GM18517 (cell line): ENCODE measurements at regions not wholly inside any gene's neighbourhood (a gene's known extent, or its start where the extent isn't known, plus 50 kb on each side); places are given as distances from the start of the nearest gene placed in this dataset.

Source experiments
- ATAC-seq: cut with Tn5 transposase; IDR thresholded peaks from one replicate; pipeline ENCODE4 v1.9.1; 2021; ENCODE audit warnings: mild to moderate bottlenecking, moderate library complexity; ENCODE audit not compliant: unreplicated experiment

DNA sequence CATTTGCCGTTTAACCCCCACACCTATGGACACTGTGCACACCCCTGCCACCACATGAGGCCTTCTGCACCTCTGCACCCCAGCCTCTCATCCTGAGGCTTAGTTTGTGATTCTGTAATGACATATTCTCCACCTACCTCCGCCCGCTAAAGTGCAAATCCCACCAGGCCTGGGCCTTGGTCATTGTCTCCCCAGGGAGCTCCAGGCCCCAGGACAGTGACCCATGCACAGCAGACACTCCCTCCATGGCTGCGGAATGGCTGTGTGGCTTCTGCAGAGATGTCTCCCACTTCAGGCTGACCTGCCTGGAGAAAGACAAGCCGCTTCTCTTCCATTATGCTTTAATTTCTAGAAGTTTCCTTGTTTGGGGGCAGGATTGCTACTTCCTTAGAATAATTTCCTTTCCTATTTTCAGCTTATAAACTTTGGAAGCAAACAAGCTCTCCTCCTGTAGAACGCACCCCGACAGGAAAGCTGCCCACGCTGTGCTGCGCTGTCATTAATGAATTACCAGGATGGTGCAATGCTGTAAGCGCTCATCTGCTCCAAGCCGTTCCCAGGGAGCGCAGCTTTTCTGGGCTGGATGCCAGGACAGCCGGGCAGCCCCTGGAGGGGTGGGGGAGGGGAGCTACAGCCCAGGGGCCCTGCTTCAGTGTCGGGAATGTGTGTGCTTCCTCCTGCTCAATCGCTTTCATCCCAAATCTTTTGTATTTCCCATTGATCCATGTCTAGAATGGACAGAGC, 618.0 kb downstream of the BRD1 start:
- ATAC-seq, result no peak

DNA sequence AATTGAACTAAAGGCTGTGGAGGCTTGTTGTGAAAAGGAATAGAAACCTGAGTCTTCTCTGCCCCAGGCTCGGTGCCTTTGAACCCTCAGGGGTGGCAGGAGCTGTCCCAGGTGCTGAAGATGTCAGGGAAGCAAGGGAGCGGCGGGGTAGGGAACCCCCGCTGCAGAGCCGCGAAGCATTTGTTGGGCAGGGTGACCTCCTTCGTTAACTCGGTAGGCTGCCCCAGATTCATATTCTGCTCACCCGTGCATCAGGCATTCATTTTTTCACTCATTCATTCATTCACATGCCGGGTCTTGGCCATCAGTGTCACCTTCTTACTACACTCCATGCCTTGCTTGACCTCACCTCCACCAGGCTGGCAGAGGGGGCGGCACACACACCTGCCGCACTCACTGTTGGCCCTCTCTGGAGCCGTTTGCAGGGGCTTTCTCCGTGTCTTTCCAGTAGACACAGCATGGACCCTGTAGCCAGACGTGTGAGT, 618.9 kb downstream of the BRD1 start:
- no peak for ATAC-seq

DNA sequence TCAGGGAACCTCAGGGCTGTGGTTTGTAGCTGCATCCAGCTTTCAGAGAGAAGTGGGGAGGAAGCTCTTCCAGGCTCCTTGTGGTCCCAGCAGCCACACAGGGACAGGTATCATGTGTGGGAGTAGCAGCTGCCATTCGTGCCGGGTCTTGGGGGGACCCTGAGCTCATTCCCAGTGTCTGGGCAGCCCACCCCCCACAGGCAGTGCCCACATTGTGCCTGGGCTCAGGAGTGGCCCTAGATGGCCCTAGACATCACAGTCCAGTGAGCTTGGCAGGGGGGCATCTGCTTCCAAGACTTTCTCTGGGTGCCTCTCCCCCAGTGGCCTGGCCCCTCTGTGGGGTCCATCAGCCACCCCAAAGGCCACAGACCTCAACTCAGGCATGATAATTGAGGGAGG, 619.7 kb downstream of the BRD1 start:
- ATAC-seq, result no peak

DNA sequence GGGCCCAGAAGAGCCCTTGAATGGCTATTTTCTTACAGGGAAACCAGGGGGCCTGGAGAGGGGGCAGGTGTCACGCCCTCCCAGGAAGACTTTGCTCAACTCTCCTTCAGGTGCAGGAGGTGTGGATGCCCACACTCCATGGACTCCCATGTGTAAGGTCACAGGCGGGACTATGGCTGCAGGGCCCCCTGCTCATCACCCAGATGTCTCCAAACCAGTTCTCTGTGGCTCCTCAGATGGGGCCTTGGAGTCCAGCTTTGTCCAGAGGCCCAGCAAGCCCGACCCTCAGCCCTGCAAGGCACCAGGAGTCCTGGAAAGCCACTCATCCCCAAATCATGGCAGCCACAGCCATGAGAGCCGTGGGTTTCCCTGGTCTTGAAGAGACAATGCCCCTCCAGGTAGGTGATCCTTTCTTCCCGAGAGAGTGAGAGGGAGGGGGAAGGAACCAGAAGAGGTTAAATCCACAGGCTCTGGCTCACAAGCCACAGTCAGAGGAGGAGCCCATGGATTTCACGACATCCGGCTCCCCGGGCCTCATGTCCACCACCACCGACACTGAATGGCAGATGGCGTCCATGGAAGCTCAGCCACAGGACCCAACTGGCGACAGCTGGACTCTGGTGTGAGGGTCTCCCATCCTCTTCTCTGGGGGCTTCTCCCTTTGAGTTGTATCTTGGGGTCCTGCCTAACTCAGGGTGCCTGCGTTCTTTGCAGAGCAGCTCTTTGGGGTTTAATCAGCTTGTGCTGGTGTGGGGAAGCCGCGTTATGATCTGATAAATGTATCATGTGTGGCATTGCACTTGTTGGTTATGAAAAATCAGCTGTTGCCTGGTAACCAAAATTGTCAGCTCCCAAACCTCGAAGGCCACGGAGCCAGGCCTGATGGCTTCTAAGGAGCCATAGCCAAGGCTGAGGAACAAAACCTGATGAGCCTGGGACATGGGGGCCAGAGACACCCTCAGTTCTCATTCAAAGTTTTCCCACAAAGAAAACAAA, 620.4 kb downstream of the BRD1 start:
- no peak for ATAC-seq

DNA sequence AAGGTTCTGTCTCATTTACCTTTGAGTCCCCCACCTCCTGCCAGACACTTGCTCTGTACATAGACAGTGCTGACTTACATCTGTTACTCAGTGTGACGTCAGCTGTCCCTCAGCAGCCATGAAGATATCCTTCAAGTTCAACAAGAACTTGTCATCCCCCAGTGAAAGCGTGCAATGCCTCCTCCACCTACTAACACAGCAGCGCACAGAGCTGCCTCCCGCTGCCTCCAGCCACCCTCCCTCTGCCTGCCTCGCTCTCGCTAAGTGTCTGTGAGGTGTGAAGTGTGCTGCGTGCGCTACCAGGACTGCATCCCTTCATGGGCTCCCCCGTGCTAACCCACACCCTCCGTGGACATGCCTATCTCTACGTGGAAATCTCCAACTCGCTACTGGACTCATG, 621.4 kb downstream of the BRD1 start:
- no peak for ATAC-seq

DNA sequence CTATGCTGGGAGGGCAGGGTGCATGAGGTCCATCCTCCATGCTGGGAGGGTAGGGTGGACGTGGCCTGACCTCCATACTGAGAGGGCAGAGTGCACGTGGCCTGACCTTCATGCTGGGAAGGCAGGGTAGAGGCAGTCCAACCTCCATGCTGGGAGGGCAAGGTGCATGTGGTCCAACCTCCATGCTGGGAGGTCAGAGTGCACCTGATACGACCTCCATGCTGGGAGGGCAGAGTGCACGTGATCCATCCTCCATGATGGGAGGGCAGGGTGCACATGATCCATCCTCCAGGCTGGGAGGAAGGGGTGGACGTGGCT, 622.2 kb downstream of the BRD1 start:
- no peak for ATAC-seq

DNA sequence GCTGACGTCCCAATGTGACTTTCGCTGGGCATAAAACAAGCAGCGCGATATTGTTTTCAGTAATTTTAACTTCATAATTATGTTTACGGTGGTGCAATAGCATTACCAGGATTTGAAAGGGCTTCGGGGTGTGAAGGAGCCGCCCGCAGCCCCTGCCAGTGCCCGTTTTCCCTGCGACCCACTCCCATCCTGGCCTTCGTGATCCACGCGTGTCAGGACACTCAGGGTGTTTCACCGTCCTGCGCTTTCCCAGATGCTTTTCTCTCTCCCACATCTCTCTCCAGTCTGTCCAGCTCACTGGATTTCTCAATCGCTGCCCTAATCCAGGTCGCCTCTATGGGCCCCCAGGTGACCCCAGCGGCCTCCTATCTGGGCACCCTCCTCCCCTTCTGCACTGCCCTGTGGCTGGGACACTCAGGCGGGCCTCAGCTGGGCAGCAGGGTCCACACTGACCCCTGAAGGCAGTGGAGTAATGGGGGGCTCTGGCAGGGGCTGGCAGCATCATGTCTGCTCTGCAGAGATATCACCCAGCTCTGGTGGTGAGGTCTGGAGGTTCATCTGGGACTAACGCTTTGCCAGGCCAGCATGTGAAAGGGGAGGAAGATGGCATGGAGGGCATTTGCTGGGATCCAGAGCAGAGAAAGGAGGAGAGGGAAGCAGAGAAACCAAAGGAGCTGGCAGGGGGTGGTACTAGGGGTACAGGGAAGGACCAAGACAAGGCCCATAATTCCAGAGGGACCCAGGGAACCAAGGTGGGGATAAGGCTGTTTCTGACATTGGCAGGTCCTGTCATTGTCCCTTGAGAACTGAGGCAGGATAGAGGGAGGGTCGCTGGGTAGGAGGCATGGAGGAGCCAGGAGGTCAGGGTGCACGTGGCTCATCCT, 622.8 kb downstream of the BRD1 start:
- ATAC-seq, result no peak

DNA sequence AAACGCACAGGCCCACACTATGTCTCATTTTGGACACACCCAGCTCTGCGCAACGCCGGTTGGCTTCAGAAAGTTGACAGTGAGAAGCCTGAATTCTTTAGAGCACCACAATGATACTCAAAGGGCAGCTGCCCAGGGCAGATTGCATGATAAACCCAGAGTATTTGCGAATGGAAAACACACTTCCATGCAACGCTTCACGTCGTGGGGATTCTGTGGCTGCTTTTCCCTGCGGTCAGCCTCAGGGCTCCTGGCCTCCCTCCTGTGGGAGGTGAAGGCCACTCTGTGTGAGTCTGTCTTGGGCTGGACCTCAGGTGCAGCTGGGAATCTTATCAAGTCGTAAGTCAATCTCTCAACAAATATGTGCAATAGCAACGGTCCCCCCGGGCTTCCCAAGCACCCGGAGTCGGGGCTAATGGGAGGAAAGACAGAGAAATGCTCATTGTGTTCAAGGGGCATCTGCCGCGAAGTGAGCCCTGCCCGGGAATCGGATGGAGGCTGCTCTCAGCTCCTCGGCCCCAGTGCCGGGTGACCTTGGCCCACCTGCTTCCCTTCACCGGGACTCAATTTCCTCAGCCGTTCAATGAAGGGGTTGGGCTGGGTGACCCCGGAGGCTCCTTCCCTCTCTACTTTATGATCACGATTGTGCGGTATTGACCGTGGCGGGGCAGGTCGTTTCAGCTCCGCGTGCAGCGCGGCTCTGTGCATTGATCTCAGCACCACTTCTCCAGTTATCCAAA, 623.6 kb downstream of the BRD1 start:
- no peak for ATAC-seq

DNA sequence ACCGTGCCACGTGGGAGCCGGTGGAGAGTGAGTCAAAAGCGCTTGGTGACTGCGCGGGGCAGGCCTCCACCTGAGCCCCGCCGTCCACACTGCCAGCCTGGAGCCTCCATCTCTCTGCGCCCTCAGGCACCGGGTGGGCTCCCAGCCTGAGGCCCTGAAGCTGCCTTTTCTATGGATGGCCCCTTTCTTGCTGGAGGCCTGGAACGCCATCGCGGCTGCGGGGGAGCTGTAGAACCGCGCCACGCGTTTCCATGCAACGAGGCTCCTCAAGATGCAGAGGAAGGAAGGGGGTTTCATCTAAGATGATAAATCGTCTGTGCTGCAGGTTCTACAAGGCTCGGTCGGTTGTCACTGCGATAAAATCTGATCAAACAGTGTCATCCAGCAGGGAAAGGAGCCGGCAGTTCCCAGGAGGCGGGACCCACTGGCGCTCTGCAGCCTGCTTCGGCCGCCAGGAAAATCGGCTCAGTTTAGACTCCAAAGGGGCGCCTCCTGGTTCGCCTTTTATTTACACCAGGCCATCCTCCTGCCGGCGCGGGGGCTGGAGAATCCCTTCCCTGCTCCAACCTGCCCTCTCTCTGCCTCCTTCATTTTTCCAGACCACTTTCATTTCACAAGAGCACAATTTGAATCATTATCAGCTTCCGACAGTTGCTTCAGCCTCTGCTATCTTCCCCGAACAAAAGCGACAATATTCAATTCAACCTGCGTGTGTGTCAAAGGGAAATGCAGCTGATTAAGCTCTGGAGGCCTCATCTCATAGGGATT, 624.4 kb downstream of the BRD1 start:
- ATAC-seq, result no peak

DNA sequence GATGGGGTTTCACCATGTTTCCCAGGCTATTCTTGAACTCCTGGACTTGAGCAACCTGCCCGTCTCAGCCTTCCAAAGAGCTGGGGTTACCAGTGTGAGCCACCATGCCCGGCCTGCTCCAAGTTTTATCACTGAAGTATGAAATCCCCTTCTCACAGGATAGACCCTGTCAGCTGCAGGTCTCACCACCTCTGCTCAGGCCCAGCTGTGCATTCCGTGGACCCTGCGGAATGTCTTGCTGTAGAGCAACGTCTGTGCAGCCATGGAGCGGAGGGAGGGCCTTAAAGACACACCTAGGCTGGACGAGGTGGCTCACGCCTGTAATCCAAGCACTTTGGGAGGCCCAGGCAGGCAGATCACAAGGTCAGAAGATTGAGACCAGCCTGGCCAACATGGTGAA, 625.4 kb downstream of the BRD1 start:
- ATAC-seq, result no peak

DNA sequence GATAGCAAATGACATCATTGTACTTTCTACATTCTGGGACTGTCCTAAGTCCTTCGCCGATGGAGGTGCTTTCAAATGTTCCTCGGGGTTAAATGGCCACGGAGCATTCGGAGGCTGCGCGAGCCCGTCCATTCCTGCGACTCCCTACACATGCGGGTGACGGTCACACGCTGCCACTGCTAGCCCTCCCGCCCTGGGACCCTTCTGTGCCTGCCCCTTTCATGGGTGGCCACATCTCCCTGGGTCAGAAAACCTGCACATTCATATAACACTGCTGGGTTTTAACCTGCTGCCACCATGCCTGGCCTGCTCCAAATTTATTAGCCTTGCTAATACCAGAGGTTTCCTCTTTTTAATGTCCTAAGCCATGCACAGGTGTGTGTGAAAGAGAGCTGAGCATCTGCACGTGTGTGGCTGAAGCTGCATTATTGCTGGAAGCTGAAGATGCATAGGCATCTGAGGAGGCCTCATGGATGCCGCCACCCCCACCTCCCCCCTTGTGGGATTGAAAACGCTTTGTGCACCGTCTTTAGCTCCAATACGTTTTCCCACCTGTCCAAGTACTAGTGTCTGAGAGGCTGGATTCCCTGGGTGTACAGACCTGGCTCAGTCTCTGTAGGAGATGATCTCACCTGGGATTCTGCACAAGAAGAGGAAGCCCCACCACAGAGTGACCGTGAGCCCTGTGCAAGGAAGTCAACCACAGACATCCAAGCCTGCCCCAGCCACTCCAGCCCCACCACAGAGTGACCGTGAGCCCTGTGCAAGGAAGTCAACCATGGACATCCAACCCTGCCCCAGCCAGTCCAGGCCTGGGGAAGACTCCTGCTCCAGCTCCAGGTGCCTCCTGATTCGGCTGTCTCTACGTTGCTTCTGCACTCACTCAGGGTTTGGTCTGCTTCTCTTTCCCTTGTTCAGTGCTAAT, 626.4 kb downstream of the BRD1 start:
- ATAC-seq, result no peak

DNA sequence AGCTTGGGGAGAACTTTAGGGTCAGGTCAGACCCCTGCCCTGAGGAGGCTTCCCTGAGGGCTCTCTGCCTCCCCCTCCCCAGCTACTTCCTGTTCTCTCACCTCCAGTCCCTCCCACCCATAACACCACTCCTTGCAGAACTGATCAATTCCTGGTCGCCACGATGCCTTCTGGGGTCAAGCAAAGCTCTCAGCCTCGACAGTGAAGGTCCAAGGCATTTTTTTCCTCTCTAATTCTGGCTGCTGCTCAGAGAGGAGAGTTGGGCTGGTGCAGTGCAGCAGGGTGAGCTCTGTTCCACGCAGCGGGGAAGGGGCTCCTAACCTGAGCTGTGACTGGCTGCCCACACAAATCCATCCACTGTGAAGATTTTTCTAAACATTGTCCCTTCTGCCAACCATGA, 628.4 kb downstream of the BRD1 start:
- ATAC-seq, result no peak

DNA sequence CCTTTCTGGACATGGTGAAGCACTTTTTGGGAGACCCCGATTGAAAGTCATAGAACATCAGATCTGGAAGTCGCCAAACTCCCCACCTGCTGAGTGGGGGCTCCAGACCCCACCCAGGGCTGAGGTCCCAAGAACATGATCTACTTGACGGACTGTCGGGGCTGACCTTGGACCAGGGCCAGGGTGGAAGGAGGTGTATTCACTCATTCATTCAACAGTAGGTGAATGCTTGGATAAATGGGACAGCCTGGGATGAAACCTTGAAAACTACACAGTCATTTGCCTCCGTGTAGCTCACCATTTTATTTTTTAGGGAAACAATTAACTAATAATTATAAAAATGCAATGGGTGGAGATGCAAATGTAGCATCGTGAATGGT, 629.0 kb downstream of the BRD1 start:
- no peak for ATAC-seq

DNA sequence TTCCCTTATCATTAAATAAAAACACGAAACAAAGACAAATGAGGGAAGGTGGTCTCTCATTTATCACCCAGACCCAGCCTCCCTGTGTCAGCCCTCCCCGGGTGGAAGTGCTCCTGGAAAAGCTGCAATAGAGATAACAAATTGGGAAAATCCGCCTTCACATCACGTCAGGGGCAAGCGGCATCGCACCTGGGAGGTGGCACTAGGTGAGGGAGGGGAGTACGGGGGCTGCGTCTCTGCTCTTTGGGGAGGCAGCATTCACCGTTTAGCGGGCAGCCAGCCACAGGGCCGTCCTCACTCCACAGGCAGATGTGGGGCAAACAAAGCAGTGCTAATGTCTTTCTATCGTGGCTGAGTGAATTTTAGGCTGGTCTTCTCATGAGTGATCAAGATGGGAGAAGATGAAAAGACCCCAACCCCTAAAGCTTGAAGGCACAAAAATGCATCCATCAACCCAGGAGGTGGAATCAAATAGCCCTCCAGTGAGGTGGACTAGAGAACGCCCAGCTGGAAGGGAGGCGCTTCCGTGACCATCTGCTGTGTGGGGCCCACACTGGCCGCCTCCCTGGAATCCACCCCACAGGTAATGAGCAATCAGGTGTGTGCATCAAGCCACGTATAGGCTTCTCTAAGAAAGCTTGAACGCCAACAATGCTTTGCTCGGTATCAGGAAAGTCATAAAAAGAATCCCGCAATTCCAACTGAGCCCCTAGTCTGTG, 629.5 kb downstream of the BRD1 start:
- no peak for ATAC-seq

DNA sequence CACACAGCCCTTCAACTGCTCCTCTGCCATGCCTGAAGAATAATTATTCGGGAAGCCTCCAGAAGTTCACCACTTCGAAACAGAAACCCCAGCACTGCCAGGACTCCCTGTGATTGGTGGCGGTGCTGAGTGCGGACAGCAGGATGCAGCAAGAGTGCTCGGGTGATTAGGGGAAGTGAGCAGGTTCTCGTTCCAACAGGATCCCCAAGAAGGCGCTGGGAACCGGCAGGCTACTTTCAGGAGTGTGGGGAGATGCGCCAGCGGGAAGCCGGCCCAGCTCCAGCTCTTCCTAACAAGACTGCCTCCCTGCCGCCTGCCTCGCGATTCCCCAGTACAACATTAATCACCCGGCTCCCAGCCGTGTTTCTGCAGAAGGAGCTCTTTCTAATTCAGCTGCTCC, 630.2 kb downstream of the BRD1 start:
- ATAC-seq, result no peak

DNA sequence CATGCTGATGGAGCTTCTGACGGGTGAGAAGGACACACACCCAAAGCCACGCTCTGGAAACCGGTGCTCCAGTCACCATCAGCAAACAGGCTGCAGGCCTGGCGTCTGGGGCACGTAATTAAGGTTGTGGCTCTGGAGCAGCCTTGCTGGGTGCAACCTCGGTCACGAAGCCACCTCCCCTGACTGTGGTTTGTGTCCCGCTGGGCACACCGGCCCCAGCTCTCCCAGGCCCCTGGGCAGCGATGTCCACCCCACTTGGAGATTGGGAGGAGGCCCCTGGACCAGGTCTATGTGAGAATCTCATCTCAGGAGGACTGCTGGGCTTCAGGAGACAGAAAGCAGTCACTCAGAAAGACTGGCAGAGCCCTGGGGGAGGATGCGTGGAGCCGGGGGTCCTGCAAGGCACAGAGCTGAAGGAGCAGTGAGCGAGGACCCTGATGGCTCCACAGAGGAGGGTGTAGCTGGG, 631.6 kb downstream of the BRD1 start:
- no peak for ATAC-seq

DNA sequence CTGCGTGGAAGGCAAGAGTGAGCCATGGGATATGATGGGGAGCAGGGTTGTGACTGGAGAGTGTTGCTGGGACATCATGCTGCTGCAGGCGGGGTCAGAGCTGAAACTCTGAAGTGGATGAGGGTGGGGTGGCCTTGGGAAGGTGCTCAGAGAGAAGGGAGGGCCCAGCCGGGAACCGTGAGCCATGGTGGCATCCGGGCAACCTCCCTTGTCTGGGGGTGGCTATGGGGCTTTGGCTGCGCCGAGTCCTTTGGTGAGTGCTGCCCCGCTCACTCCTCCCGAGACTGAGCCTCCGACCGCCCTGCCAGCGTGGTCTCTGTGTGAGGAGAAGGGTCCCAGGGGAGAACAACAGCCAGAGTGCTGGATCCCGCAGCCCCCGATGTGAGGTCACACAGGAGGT, 632.0 kb downstream of the BRD1 start:
- ATAC-seq, result no peak

DNA sequence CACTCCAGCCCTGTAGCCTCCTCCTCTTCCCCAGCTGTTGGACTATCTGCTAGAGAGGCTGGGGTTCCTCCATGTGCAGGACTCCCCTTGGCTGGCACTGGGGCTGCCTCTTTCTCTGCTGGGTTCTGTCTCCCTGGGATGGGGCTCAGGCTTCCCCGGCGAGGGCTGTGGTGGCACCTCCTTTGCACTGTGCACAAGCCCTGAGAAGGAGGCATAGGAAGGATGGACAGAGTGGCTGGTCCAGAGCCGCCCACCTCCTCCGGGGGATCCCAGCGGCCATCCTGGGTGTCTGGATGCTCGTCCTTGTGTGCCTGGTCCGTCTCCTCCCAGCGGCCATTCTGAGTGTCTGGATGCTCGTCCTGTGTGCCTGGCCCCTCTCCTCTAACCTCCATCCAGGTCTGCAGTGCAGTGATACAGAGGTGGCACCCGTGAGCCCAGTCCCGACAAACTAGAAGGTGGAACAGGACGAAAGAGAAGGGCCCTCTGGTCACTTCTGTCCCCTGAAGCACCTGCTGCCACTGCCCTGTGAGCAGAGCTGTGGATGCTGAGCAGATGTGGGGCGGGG, 633.7 kb downstream of the BRD1 start:
- ATAC-seq, result no peak
